Subcutaneous abdominal adipose tissue (tissue), 5 donors: ENCODE measurements at regions not wholly inside any gene's neighbourhood (a gene's known extent, or its start where the extent isn't known, plus 50 kb on each side); places are given as distances from the start of the nearest gene placed in this dataset.
"Not testable (repeated sequence)": the region's sequence is repeated elsewhere in the genome, so short reads cannot be mapped to it uniquely, and the experiment has no call there.

Source experiments
- H3K27ac ChIP-seq: one replicate; pipeline ENCODE4 v1.7.0; 2013; ENCODE audit warnings: low read depth, mild to moderate bottlenecking, inconsistent platforms, low read length, moderate library complexity
- H3K27me3 ChIP-seq, 5 donors: one replicate each; pipeline ENCODE4 v1.7.0; 2013; ENCODE audit warnings: low read length in 5 of 5, inconsistent platforms in 1 of 5; ENCODE audit not compliant: control insufficient read depth in 5 of 5, insufficient read depth in 4 of 5
- H3K36me3 ChIP-seq, 5 donors: one replicate each; pipeline ENCODE4 v1.7.0; 2013; ENCODE audit warnings: low read length in 5 of 5; ENCODE audit not compliant: control insufficient read depth in 5 of 5, insufficient read depth in 5 of 5
- H3K4me1 ChIP-seq, 5 donors: one replicate each; pipeline ENCODE4 v1.7.0; 2013; ENCODE audit warnings: low read length in 5 of 5, mild to moderate bottlenecking in 3 of 5, moderate library complexity in 1 of 5; ENCODE audit not compliant: control insufficient read depth in 5 of 5, insufficient read depth in 5 of 5
- H3K4me3 ChIP-seq, 5 donors: one replicate each; pipeline ENCODE4 v1.7.0; 2013; ENCODE audit warnings: low read length in 5 of 5, low read depth in 1 of 5
- H3K9ac ChIP-seq, 5 donors: one replicate each; pipeline ENCODE4 v1.7.0; 2013; ENCODE audit warnings: low read length in 5 of 5, mild to moderate bottlenecking in 4 of 5, moderate library complexity in 3 of 5
- H3K9me3 ChIP-seq, 5 donors: one replicate each; pipeline ENCODE4 v1.7.0; 2013; ENCODE audit warnings: low read length in 5 of 5; ENCODE audit not compliant: control insufficient read depth in 5 of 5
- donor health status: healthy.
- donor health status: healthy.
- donor health status: healthy.
- donor health status: healthy.
- donor health status: healthy.

DNA sequence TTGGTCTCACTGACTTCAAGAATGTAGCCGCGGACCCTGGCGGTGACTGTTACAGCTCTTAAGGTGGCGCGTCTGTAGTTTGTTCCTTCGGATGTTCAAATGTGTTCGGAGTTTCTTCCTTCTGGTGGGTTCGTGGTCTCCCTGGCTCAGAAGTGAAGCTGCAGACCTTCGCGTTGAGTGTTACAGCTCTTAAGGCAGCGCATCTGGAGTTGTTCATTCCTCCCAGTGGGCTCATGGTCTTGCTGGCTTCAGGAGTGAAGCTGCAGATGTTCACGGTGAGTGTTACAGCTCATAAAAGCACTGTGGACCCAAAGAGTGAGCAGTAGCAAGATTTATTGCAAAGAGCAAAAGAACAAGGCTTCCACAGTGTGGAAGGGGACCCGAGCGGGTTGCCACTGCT is 2067.0 kb upstream of the CDH6 start:
- not testable (repeated sequence) for H3K27me3 ChIP-seq, H3K27ac ChIP-seq, H3K4me1 ChIP-seq, H3K9ac ChIP-seq, H3K4me3 ChIP-seq, H3K9me3 ChIP-seq, H3K36me3 ChIP-seq

GRCh38 chr5:29122306-29122705 is 2071.2 kb upstream of the CDH6 start:
- H3K27ac ChIP-seq, result no peak overlapping the region
- no peak overlapping the region for H3K4me3 ChIP-seq
- no peaks in the 10 kb centered on the region for H3K27me3 ChIP-seq
- no peak overlapping the region for H3K9ac ChIP-seq
- no peaks in the 10 kb centered on the region for H3K36me3 ChIP-seq
- no peaks in the 10 kb centered on the region for H3K4me1 ChIP-seq
- H3K9me3 ChIP-seq, result no peaks in the 10 kb centered on the region

DNA sequence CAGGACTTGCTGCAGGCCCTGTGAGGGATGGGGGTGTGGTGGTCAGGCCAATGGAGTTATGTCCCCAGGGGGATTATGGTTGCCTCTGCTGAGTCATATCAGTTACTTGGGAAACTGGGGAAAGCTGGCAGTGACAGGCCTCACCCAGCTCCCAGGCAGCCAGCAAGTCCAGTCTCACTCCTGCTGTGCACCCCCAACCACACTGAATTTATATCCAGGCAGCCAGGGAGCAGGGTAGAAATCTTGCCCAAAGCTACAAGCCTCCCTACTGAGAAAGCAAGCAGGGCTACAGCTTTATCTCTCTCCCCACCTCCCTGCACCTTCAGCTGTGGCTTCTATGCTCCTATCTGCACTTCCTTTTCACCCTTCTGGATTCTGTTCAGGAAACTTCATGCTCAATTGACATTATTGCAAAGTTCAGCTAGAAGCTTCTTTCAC is 2076.0 kb upstream of the CDH9 start:
- no peak overlapping the region for H3K27ac ChIP-seq
- peaks cover 0 to 3% (median 0%) of the 10 kb centered on the region in 5 donors for H3K9me3 ChIP-seq
- no peaks in the 10 kb centered on the region for H3K27me3 ChIP-seq
- no peaks in the 10 kb centered on the region for H3K4me1 ChIP-seq
- H3K36me3 ChIP-seq, result no peaks in the 10 kb centered on the region
- H3K9ac ChIP-seq, result no peak overlapping the region
- no peak overlapping the region for H3K4me3 ChIP-seq

DNA sequence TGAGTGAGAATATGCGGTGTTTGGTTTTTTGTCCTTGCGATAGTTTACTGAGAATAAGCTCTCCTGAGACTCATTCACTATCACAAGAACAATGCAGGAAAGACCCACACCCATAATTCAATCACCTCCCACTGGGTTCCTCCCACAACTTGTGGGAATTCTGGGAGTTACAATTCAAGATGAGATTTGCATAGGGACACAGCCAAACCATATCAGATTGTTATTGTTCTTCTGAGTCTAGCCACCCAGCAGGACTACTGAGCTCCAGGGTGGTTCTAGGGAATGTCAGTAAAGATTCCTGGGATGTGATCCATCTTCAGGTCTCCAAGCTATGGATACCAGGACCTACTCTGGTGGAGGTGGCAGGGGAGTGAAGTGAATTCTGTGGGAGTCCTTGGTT is 2075.1 kb upstream of the CDH9 start:
- Histone ChIP-seq H3K9me3 (peaks cover 0 to 3% (median 0%) of the 10 kb centered on the region in 5 donors), H3K27me3 (no peaks in the 10 kb centered on the region), H3K36me3 (no peaks in the 10 kb centered on the region), H3K4me1 (no peaks in the 10 kb centered on the region), H3K9ac (no peak overlapping the region), H3K4me3 (no peak overlapping the region), H3K27ac (no peak overlapping the region)

GRCh38 chr5:29099585-29099984 is 2061.2 kb upstream of the CDH9 start:
- H3K9ac ChIP-seq, result no peak overlapping the region
- H3K9me3 ChIP-seq, result peaks cover 0 to 2% (median 0%) of the 10 kb centered on the region in 5 donors
- no peak overlapping the region for H3K4me3 ChIP-seq
- no peaks in the 10 kb centered on the region for H3K4me1 ChIP-seq
- H3K36me3 ChIP-seq, result no peaks in the 10 kb centered on the region
- no peak overlapping the region for H3K27ac ChIP-seq
- no peaks in the 10 kb centered on the region for H3K27me3 ChIP-seq

DNA sequence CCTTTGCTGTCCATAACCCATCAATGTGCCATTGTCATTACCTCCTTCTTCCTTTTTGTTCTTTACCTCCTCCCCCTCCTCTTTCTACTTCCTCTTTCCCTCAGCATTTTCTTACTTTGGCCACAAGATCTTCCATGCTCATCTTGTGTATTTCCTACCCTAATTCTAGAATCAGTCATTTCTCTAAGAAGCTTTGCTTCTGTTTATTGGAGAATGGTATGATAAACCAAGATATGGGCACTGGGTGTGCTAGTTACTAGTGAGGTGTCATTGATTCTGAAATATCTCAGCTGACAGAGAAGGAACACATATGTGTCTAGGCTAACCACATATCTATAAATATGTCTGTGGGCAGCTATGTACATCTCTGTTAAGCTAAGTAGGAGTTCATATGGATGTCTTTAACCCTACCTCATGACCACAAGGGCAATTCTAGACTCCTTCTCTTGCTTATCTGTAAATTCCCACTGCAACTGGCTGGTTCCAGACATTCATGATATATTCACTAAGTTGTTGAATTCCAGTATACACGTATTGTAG is 2051.3 kb upstream of the CDH9 start:
- no peaks in the 10 kb centered on the region for H3K27me3 ChIP-seq
- H3K9ac ChIP-seq, result no peak overlapping the region
- H3K9me3 ChIP-seq, result no peaks in the 10 kb centered on the region
- no peak overlapping the region for H3K27ac ChIP-seq
- no peaks in the 10 kb centered on the region for H3K4me1 ChIP-seq
- H3K4me3 ChIP-seq, result no peak overlapping the region
- no peaks in the 10 kb centered on the region for H3K36me3 ChIP-seq

- no peak overlapping the region for H3K4me3 ChIP-seq
- no peak overlapping the region for H3K9ac ChIP-seq
- H3K9me3 ChIP-seq, result peaks cover 0 to 3% (median 0%) of the 10 kb centered on the region in 5 donors
- H3K27me3 ChIP-seq, result no peaks in the 10 kb centered on the region
- no peaks in the 10 kb centered on the region for H3K36me3 ChIP-seq
- no peak overlapping the region for H3K27ac ChIP-seq
- H3K4me1 ChIP-seq, result no peaks in the 10 kb centered on the region
Measured at GRCh38 chr5:29085142-29085541, 2046.8 kb upstream of the CDH9 start.

DNA sequence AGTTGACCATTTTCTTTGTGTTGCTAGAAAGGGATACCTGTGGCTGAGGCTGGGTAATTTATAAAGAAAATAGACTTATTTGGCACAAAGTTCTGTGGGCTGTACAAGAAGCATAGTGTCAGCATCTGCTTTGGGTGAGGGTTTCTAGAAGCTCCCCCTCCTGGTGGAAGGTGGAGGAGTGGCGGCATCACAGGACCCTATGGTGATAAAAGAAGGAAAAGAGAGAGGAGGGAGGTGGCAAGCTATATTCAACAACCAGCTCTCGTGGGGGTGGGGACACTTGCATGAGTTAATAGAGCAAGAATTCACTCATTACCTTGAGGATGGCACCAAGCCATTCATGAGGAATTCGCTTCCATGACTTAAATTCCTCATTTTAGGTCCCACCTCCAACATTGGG is 2041.4 kb upstream of the CDH9 start:
- H3K9me3 ChIP-seq, result peaks cover 0 to 3% (median 0%) of the 10 kb centered on the region in 5 donors
- H3K4me1 ChIP-seq, result no peaks in the 10 kb centered on the region
- H3K27me3 ChIP-seq, result no peaks in the 10 kb centered on the region
- H3K9ac ChIP-seq, result no peak overlapping the region
- H3K4me3 ChIP-seq, result no peak overlapping the region
- H3K36me3 ChIP-seq, result no peaks in the 10 kb centered on the region
- no peak overlapping the region for H3K27ac ChIP-seq

- Histone ChIP-seq H3K27ac (no peak overlapping the region), H3K9ac (no peak overlapping the region), H3K36me3 (no peaks in the 10 kb centered on the region), H3K4me1 (no peaks in the 10 kb centered on the region), H3K4me3 (no peak overlapping the region), H3K9me3 (peaks cover 0 to 3% (median 0%) of the 10 kb centered on the region in 5 donors), H3K27me3 (no peaks in the 10 kb centered on the region)
Measured at GRCh38 chr5:29077451-29077850, 2039.1 kb upstream of the CDH9 start.

DNA sequence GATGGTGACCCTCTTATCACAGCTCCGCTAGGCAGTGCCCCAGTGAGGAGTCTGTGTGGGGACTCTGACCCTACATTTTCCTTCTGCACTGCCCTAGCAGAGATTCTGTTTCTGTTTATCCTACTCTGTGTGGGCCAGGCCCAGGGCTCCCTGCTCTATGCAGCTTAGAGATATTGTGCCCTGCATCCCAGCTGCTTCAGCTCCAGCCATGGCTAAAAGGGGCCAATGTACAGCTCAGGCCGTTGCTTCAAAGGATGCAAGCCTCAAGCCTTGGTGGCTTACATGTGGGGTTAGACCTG is 2030.7 kb upstream of the CDH9 start:
- no peaks in the 10 kb centered on the region for H3K36me3 ChIP-seq
- H3K27me3 ChIP-seq, result peaks cover 0 to 3% (median 0%) of the 10 kb centered on the region in 5 donors
- H3K4me1 ChIP-seq, result no peaks in the 10 kb centered on the region
- no peak overlapping the region for H3K9ac ChIP-seq
- peaks cover 0 to 3% (median 0%) of the 10 kb centered on the region in 5 donors for H3K9me3 ChIP-seq
- no peak overlapping the region for H3K4me3 ChIP-seq
- no peak overlapping the region for H3K27ac ChIP-seq

DNA sequence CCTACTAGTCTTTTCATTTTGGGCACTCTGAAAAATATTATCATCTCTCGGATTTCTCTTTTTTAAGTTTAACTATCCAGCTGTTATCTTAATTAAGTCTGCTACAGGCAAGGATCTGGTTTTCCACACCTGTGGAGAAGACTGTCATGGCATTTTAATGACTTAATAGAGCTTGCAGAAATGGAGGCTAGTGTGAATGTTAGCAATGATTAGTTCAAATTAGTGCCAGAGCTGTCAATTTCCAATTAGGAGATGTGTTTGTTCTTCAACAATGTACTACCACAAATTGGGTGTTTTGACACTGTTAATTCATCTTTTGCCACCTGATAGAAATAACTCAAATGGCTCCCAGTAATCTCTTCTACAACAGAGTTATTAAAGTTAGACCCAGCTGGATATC is 2023.0 kb upstream of the CDH9 start:
- H3K9ac ChIP-seq, result no peak overlapping the region
- H3K36me3 ChIP-seq, result no peaks in the 10 kb centered on the region
- no peaks in the 10 kb centered on the region for H3K9me3 ChIP-seq
- H3K4me3 ChIP-seq, result no peak overlapping the region
- no peak overlapping the region for H3K27ac ChIP-seq
- peaks cover 0 to 3% (median 0%) of the 10 kb centered on the region in 5 donors for H3K27me3 ChIP-seq
- H3K4me1 ChIP-seq, result no peaks in the 10 kb centered on the region
